ENCODE measurements at regions not wholly inside any gene's neighbourhood (a gene's known extent, or its start where the extent isn't known, plus 50 kb on each side); places are given as distances from the start of the nearest gene placed in this dataset.

- H3K4me1 ChIP-seq (ENCODE audit: insufficient read depth, low read length, poor library complexity, severe bottlenecking), result no peaks in the 10 kb centered on the region
- no peaks in the 10 kb centered on the region for H3K27me3 ChIP-seq (replicated peaks; ENCODE audit: insufficient read depth, low read depth, low read length, poor library complexity)
- POLR2A ChIA-PET (ENCODE audit: low non-redundant PET), result no interaction called here
- no peaks in the 10 kb centered on the region for H3K36me3 ChIP-seq (ENCODE audit: insufficient read depth, low read length, poor library complexity, severe bottlenecking)
- no peaks in the 10 kb centered on the region for H3K9me3 ChIP-seq (ENCODE audit: low read depth, low read length, poor library complexity, severe bottlenecking)
- DNase-seq (ENCODE audit: low spot score), result no peak
- H3K4me3 ChIP-seq (ENCODE audit: low read depth, low read length, poor library complexity, severe bottlenecking), result no peak overlapping the region
- CTCF ChIA-PET, result no interaction called here
- no TSS peak for BruUV-seq (replicated peaks)
- no peak overlapping the region for H3K27ac ChIP-seq (ENCODE audit: low read depth, low read length, poor library complexity, severe bottlenecking)
- intact Hi-C loops (cut with micrococcal nuclease; ENCODE audit: unreplicated experiment), result no loop called here
- TF ChIP-seq CTCF (conservative IDR thresholded peaks at IDR 0.05; ENCODE audit: low read depth, low read length) (no peak), EZH2 (IDR thresholded peaks at IDR 0.05; ENCODE audit: borderline replicate concordance, low read depth, low read length, poor library complexity, severe bottlenecking) (no peak)
Measured at GRCh38 chr3:64355401-64355807, 130.1 kb upstream of the PRICKLE2 start.

GRCh38 chr3:64354956-64355355 is 129.7 kb upstream of the PRICKLE2 start:
- ChIA-PET POLR2A (ENCODE audit: low non-redundant PET) (no interaction called here), CTCF (no interaction called here)
- Histone ChIP-seq H3K4me3 (ENCODE audit: low read depth, low read length, poor library complexity, severe bottlenecking) (no peak overlapping the region), H3K36me3 (ENCODE audit: insufficient read depth, low read length, poor library complexity, severe bottlenecking) (no peaks in the 10 kb centered on the region), H3K4me1 (ENCODE audit: insufficient read depth, low read length, poor library complexity, severe bottlenecking) (no peaks in the 10 kb centered on the region), H3K9me3 (ENCODE audit: low read depth, low read length, poor library complexity, severe bottlenecking) (no peaks in the 10 kb centered on the region), H3K27me3 (replicated peaks; ENCODE audit: insufficient read depth, low read depth, low read length, poor library complexity) (no peaks in the 10 kb centered on the region), H3K27ac (ENCODE audit: low read depth, low read length, poor library complexity, severe bottlenecking) (no peak overlapping the region)
- TF ChIP-seq EZH2 (IDR thresholded peaks at IDR 0.05; ENCODE audit: borderline replicate concordance, low read depth, low read length, poor library complexity, severe bottlenecking) (no peak), CTCF (conservative IDR thresholded peaks at IDR 0.05; ENCODE audit: low read depth, low read length) (no peak)
- no peak for DNase-seq (ENCODE audit: low spot score)
- no TSS peak for BruUV-seq (replicated peaks)
- intact Hi-C loops (cut with micrococcal nuclease; ENCODE audit: unreplicated experiment), result no loop called here

- POLR2A ChIA-PET (ENCODE audit: low non-redundant PET), result no interaction called here
- Histone ChIP-seq H3K9me3 (ENCODE audit: low read depth, low read length, poor library complexity, severe bottlenecking) (no peaks in the 10 kb centered on the region), H3K36me3 (ENCODE audit: insufficient read depth, low read length, poor library complexity, severe bottlenecking) (no peaks in the 10 kb centered on the region), H3K4me1 (ENCODE audit: insufficient read depth, low read length, poor library complexity, severe bottlenecking) (no peaks in the 10 kb centered on the region), H3K4me3 (ENCODE audit: low read depth, low read length, poor library complexity, severe bottlenecking) (no peak overlapping the region), H3K27me3 (replicated peaks; ENCODE audit: insufficient read depth, low read depth, low read length, poor library complexity) (no peaks in the 10 kb centered on the region), H3K27ac (ENCODE audit: low read depth, low read length, poor library complexity, severe bottlenecking) (no peak overlapping the region)
- intact Hi-C loops (cut with micrococcal nuclease; ENCODE audit: unreplicated experiment), result no loop called here
- no TSS peak for BruUV-seq (replicated peaks)
- no peak for TF ChIP-seq EZH2 (IDR thresholded peaks at IDR 0.05; ENCODE audit: borderline replicate concordance, low read depth, low read length, poor library complexity, severe bottlenecking)
- TF ChIP-seq CTCF (conservative IDR thresholded peaks at IDR 0.05; ENCODE audit: low read depth, low read length), result no peak
- CTCF ChIA-PET, result no interaction called here
- DNase-seq (ENCODE audit: low spot score), result no peak
Measured at GRCh38 chr3:64354221-64354620, 129.0 kb upstream of the PRICKLE2 start.

Measured in A673 (cell line).